ENCODE measurements at regions not wholly inside any gene's neighbourhood (a gene's known extent, or its start where the extent isn't known, plus 50 kb on each side); places are given as distances from the start of the nearest gene placed in this dataset.

DNA sequence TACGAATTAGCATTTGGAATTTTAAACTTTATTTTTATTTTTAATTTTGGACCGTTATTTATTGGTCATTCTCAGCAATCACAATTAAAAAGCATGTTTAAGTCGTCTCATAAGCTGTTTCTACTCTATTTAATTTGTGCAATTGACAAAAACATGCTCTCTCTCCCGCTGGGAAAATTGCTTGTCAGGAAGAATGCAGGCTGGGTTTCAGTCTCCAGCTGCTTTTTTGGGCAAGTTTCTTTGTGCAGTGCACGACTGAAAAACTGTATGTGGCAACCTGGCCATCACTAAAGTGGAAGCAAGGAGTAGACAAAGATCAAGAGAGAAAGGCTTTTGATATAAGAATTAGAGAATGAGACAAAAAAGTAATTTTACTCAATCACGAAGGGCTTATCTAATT lies 941.5 kb upstream of the MDGA2 start:
- no CpG with 5 or more reads among the region's 6 CpGs for WGBS (ENCODE audit: extremely low coverage, insufficient read length, low lambda C conversion rate)
- no peaks in the 10 kb centered on the region for H3K9me3 ChIP-seq (ENCODE audit: control insufficient read depth, low read depth, low read length)
- H3K79me2 ChIP-seq (ENCODE audit: insufficient read depth, low read length), result no peaks in the 10 kb centered on the region
- no peaks in the 10 kb centered on the region for H4K20me1 ChIP-seq (ENCODE audit: control insufficient read depth, insufficient read depth, insufficient read length)
- H2BK15ac ChIP-seq (ENCODE audit: low read depth, low read length), result no peak overlapping the region
- H4K91ac ChIP-seq (ENCODE audit: insufficient read length, low read depth, low read length), result no peak overlapping the region
- H2AK5ac ChIP-seq (ENCODE audit: insufficient read length, low read length), result no peak overlapping the region
- no peak overlapping the region for H3K56ac ChIP-seq (ENCODE audit: insufficient read length, low read depth, low read length)
- no peak overlapping the region for H3K14ac ChIP-seq (ENCODE audit: insufficient read depth, low read length)
- H3K23me2 ChIP-seq (ENCODE audit: insufficient read length, low read depth, low read length, poor library complexity, severe bottlenecking), result no peaks in the 10 kb centered on the region
- no peak overlapping the region for H2AFZ ChIP-seq (ENCODE audit: low read length)
- H3K27me3 ChIP-seq (ENCODE audit: insufficient read depth, low read length), result no peaks in the 10 kb centered on the region
- no peaks in the 10 kb centered on the region for H3K79me1 ChIP-seq (ENCODE audit: insufficient read depth, low read depth, low read length, poor library complexity, severe bottlenecking)
- no peak overlapping the region for H3K4me2 ChIP-seq (ENCODE audit: insufficient read depth, insufficient read length, low read length)
- H3K27ac ChIP-seq (ENCODE audit: insufficient read length, low read depth, low read length), result no peak overlapping the region
- Mint-ChIP-seq H3K4me1 (peaks cover 2 to 6% of the 10 kb centered on the region in 2 experiments; a peak in 3 of 4 replicates), H3K36me3 (ENCODE audit: insufficient read depth in 1 of 3, low read depth in 3 of 3) (peaks cover under 1 to 2% (median under 1%) of the 10 kb centered on the region in 3 experiments; a peak in 5 of 7 replicates), H3K27me3 (ENCODE audit: low read depth) (no peaks in the 10 kb centered on the region), H3K4me3 (no peak overlapping the region), H3K27ac (no peak overlapping the region), H3K9me3 (peaks cover 3 to 7% of the 10 kb centered on the region in 2 experiments; a peak in 4 of 5 replicates)
- TF ChIP-seq, protein P1, sequence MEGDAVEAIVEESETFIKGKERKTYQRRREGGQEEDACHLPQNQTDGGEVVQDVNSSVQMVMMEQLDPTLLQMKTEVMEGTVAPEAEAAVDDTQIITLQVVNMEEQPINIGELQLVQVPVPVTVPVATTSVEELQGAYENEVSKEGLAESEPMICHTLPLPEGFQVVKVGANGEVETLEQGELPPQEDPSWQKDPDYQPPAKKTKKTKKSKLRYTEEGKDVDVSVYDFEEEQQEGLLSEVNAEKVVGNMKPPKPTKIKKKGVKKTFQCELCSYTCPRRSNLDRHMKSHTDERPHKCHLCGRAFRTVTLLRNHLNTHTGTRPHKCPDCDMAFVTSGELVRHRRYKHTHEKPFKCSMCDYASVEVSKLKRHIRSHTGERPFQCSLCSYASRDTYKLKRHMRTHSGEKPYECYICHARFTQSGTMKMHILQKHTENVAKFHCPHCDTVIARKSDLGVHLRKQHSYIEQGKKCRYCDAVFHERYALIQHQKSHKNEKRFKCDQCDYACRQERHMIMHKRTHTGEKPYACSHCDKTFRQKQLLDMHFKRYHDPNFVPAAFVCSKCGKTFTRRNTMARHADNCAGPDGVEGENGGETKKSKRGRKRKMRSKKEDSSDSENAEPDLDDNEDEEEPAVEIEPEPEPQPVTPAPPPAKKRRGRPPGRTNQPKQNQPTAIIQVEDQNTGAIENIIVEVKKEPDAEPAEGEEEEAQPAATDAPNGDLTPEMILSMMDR (conservative IDR thresholded peaks at IDR 0.05), result no peak
- DNase-seq, result no peak
- H2BK120ac ChIP-seq (ENCODE audit: low read depth, low read length, poor library complexity, severe bottlenecking), result no peak overlapping the region
- no peak overlapping the region for H2BK12ac ChIP-seq (ENCODE audit: insufficient read length, low read depth, low read length)
- H3K18ac ChIP-seq (ENCODE audit: insufficient read length, low read depth, low read length), result no peak overlapping the region
- H3K9ac ChIP-seq (ENCODE audit: extremely low read depth, insufficient read length, low read length), result no peak overlapping the region
- no peak overlapping the region for H3T11ph ChIP-seq (ENCODE audit: low read length)
- H3K4ac ChIP-seq (ENCODE audit: low read depth, low read length), result no peak overlapping the region
- no peak overlapping the region for H2BK5ac ChIP-seq (ENCODE audit: insufficient read length, low read length)
- H4K8ac ChIP-seq (replicated peaks; ENCODE audit: insufficient read length, low read depth, low read length), result no peak overlapping the region
- no peak overlapping the region for H2BK20ac ChIP-seq (ENCODE audit: low read depth, low read length, poor library complexity, severe bottlenecking)
- no peak overlapping the region for H4K5ac ChIP-seq (ENCODE audit: insufficient read length, low read depth, low read length)
- H3K4me1 ChIP-seq (ENCODE audit: insufficient read depth, low read length), result no peaks in the 10 kb centered on the region
- H3K23ac ChIP-seq (ENCODE audit: insufficient read length, low read depth, low read length), result no peak overlapping the region

All from H9 (cell line).